Muscle of leg (tissue), 3 donors: ENCODE measurements at regions not wholly inside any gene's neighbourhood (a gene's known extent, or its start where the extent isn't known, plus 50 kb on each side); places are given as distances from the start of the nearest gene placed in this dataset.
A peak's percentile ranks its signal among the peaks of the same experiment; 100 is the strongest.
"Not testable (repeated sequence)": the region's sequence is repeated elsewhere in the genome, so short reads cannot be mapped to it uniquely, and the experiment has no call there.

Experiments
- DNase-seq: peaks from one replicate; pipeline ENCODE4 v3.0.0; 2013
- H3K27ac ChIP-seq: one replicate; pipeline ENCODE4 v1.5.1; 2013; ENCODE audit warnings: mild to moderate bottlenecking, low read length, control low read depth
- H3K27me3 ChIP-seq: one replicate; pipeline ENCODE4 v1.6.1; 2013; ENCODE audit warnings: low read length; ENCODE audit not compliant: control insufficient read depth, insufficient read depth
- H3K36me3 ChIP-seq: one replicate; pipeline ENCODE4 v1.6.1; 2013; ENCODE audit warnings: low read length; ENCODE audit not compliant: control insufficient read depth, insufficient read depth
- H3K4me1 ChIP-seq: one replicate; pipeline ENCODE4 v1.6.1; 2013; ENCODE audit warnings: low read length; ENCODE audit not compliant: control insufficient read depth, insufficient read depth
- H3K4me3 ChIP-seq: one replicate; pipeline ENCODE4 v1.5.1; 2013; ENCODE audit warnings: low read length, control low read depth
- H3K9me3 ChIP-seq: replicated peaks from 2 replicates; pipeline ENCODE4 v1.6.1; 2013; ENCODE audit warnings: low read depth, low read length; ENCODE audit not compliant: control insufficient read depth
- WGBS: methylation state at CpG from one replicate; pipeline ENCODE4 v1.1.5; 2013; ENCODE audit warnings: missing lambda C conversion rate; ENCODE audit not compliant: insufficient coverage; 5-methylcytosine and 5-hydroxymethylcytosine counted together

GRCh38 chr10:78437407-78437768 lies 403.7 kb downstream of the RPS24 start:
- Histone ChIP-seq H3K27me3 (no peaks in the 10 kb centered on the region), H3K36me3 (no peaks in the 10 kb centered on the region), H3K27ac (no peak overlapping the region), H3K4me1 (peaks cover 33% of the 10 kb centered on the region), H3K9me3 (no peaks in the 10 kb centered on the region), H3K4me3 (no peak overlapping the region)
- DNase-seq, result peak; percentile 47
- 74% methylated on average over 2 of the region's 5 CpGs for WGBS

- Histone ChIP-seq H3K4me3 (no peak overlapping the region), H3K27me3 (no peaks in the 10 kb centered on the region), H3K36me3 (no peaks in the 10 kb centered on the region), H3K9me3 (no peaks in the 10 kb centered on the region), H3K27ac (no peak overlapping the region), H3K4me1 (peaks cover 25% of the 10 kb centered on the region)
- DNase-seq, result no peak
- 57% methylated on average over 6 of the region's 9 CpGs for whole genome bisulfite sequencing
These were observed 404.6 kb downstream of the RPS24 start for GRCh38 chr10:78437998-78438906.

- Histone ChIP-seq H3K4me1 (peaks cover 22% of the 10 kb centered on the region), H3K27ac (no peak overlapping the region), H3K27me3 (no peaks in the 10 kb centered on the region), H3K4me3 (no peak overlapping the region), H3K9me3 (no peaks in the 10 kb centered on the region), H3K36me3 (no peaks in the 10 kb centered on the region)
- no peak for DNase-seq
- WGBS, result 85% methylated on average over 11 of the region's 12 CpGs
These were observed 405.5 kb downstream of the RPS24 start for GRCh38 chr10:78438907-78439809.

GRCh38 chr10:78441010-78441409 lies 407.3 kb downstream of the RPS24 start:
- no peak overlapping the region for H3K27ac ChIP-seq
- no CpG with 5 or more reads among the region's 4 CpGs for WGBS
- no peak overlapping the region for H3K4me3 ChIP-seq
- no peaks in the 10 kb centered on the region for H3K36me3 ChIP-seq
- no peaks in the 10 kb centered on the region for H3K27me3 ChIP-seq
- DNase-seq, result no peak
- no peaks in the 10 kb centered on the region for H3K9me3 ChIP-seq
- peaks cover 16% of the 10 kb centered on the region for H3K4me1 ChIP-seq

GRCh38 chr10:78441694-78442093 lies 408.0 kb downstream of the RPS24 start:
- DNase-seq, result no peak
- no peak overlapping the region for H3K27ac ChIP-seq
- no CpG with 5 or more reads among the region's 5 CpGs for WGBS
- peaks cover 2% of the 10 kb centered on the region for H3K27me3 ChIP-seq
- no peak overlapping the region for H3K4me3 ChIP-seq
- no peaks in the 10 kb centered on the region for H3K36me3 ChIP-seq
- H3K9me3 ChIP-seq, result no peaks in the 10 kb centered on the region
- H3K4me1 ChIP-seq, result peaks cover 12% of the 10 kb centered on the region

GRCh38 chr10:78442836-78443550 lies 409.3 kb downstream of the RPS24 start:
- Histone ChIP-seq H3K36me3 (no peaks in the 10 kb centered on the region), H3K27ac (no peak overlapping the region), H3K4me1 (peaks cover 7% of the 10 kb centered on the region), H3K9me3 (no peaks in the 10 kb centered on the region), H3K4me3 (no peak overlapping the region), H3K27me3 (peaks cover 2% of the 10 kb centered on the region)
- no peak for DNase-seq
- WGBS, result 76% methylated on average over 10 of the region's 13 CpGs

- Histone ChIP-seq H3K4me3 (no peak overlapping the region), H3K4me1 (peaks cover 6% of the 10 kb centered on the region), H3K9me3 (no peaks in the 10 kb centered on the region), H3K27me3 (peaks cover 2% of the 10 kb centered on the region), H3K27ac (no peak overlapping the region), H3K36me3 (no peaks in the 10 kb centered on the region)
- WGBS, result 60% methylated on average over 8 of the region's 11 CpGs
- no peak for DNase-seq
These were observed 410.4 kb downstream of the RPS24 start for GRCh38 chr10:78443900-78444571.

- WGBS, result 82% methylated on average over 3 of the region's 4 CpGs
- not testable (repeated sequence) for H3K36me3 ChIP-seq, H3K4me3 ChIP-seq, H3K27ac ChIP-seq, H3K4me1 ChIP-seq, H3K27me3 ChIP-seq, DNase-seq, H3K9me3 ChIP-seq
These were observed 411.1 kb downstream of the RPS24 start for GRCh38 chr10:78444741-78445140.

GRCh38 chr10:78445308-78445707 lies 411.6 kb downstream of the RPS24 start:
- H3K4me1 ChIP-seq, result peaks cover 6% of the 10 kb centered on the region
- H3K9me3 ChIP-seq, result no peaks in the 10 kb centered on the region
- H3K27me3 ChIP-seq, result peaks cover 4% of the 10 kb centered on the region
- H3K36me3 ChIP-seq, result no peaks in the 10 kb centered on the region
- no peak overlapping the region for H3K27ac ChIP-seq
- 100% methylated on average over 1 of the region's 2 CpGs for WGBS
- no peak overlapping the region for H3K4me3 ChIP-seq
- no peak for DNase-seq
